Astrocyte (in vitro differentiated cells and primary cell): ENCODE measurements at regions not wholly inside any gene's neighbourhood (a gene's known extent, or its start where the extent isn't known, plus 50 kb on each side); places are given as distances from the start of the nearest gene placed in this dataset.

ENCODE experiments used
- EZH2 ChIP-seq: IDR thresholded peaks from 2 replicates; pipeline ENCODE4 v1.6.1; 2012; ENCODE audit warnings: mild to moderate bottlenecking, low read length, inconsistent platforms; ENCODE audit not compliant: insufficient read depth
- TF ChIP-seq, protein P1 (sequence below): IDR thresholded peaks from 2 replicates; pipeline ENCODE4 v1.5.1; 2011; ENCODE audit warnings: low read depth, mild to moderate bottlenecking, inconsistent platforms, low read length, moderate library complexity; ENCODE audit not compliant: insufficient read depth

- TF ChIP-seq, protein P1, sequence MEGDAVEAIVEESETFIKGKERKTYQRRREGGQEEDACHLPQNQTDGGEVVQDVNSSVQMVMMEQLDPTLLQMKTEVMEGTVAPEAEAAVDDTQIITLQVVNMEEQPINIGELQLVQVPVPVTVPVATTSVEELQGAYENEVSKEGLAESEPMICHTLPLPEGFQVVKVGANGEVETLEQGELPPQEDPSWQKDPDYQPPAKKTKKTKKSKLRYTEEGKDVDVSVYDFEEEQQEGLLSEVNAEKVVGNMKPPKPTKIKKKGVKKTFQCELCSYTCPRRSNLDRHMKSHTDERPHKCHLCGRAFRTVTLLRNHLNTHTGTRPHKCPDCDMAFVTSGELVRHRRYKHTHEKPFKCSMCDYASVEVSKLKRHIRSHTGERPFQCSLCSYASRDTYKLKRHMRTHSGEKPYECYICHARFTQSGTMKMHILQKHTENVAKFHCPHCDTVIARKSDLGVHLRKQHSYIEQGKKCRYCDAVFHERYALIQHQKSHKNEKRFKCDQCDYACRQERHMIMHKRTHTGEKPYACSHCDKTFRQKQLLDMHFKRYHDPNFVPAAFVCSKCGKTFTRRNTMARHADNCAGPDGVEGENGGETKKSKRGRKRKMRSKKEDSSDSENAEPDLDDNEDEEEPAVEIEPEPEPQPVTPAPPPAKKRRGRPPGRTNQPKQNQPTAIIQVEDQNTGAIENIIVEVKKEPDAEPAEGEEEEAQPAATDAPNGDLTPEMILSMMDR: no peak
- no peak for TF ChIP-seq EZH2
Measured at GRCh38 chr10:64409349-64409748, 888.1 kb downstream of the REEP3 start.
